ENCODE measurements at regions not wholly inside any gene's neighbourhood (a gene's known extent, or its start where the extent isn't known, plus 50 kb on each side); places are given as distances from the start of the nearest gene placed in this dataset.
A peak's percentile ranks its signal among the peaks of the same experiment; 100 is the strongest.

GRCh38 chr11:29293825-29294224 lies 723.0 kb downstream of the KCNA4 start:
- FAIRE-seq (no peak), DNase-seq (ENCODE audit: insufficient read length, low spot score) (no peak)
- no peak for TF ChIP-seq CTCF (IDR thresholded peaks at IDR 0.05; ENCODE audit: insufficient read depth, missing control alignments)

- no peak for FAIRE-seq
- no peak for DNase-seq (ENCODE audit: insufficient read length, low spot score)
- no peak for TF ChIP-seq CTCF (IDR thresholded peaks at IDR 0.05; ENCODE audit: insufficient read depth, missing control alignments)
Measured at GRCh38 chr11:29282088-29282487, 734.7 kb downstream of the KCNA4 start.

GRCh38 chr11:29281271-29281777 lies 735.5 kb downstream of the KCNA4 start:
- DNase-seq (ENCODE audit: insufficient read length, low spot score) (no peak), FAIRE-seq (no peak)
- TF ChIP-seq CTCF (IDR thresholded peaks at IDR 0.05; ENCODE audit: insufficient read depth, missing control alignments) = no peak

- no peak for DNase-seq (ENCODE audit: insufficient read length, low spot score)
- no peak for FAIRE-seq
- TF ChIP-seq CTCF (IDR thresholded peaks at IDR 0.05; ENCODE audit: insufficient read depth, missing control alignments) = no peak
Measured at GRCh38 chr11:29280452-29280851, 736.4 kb downstream of the KCNA4 start.

GRCh38 chr11:29279716-29280115 lies 737.1 kb downstream of the KCNA4 start:
- TF ChIP-seq CTCF (IDR thresholded peaks at IDR 0.05; ENCODE audit: insufficient read depth, missing control alignments) = no peak
- FAIRE-seq (no peak), DNase-seq (ENCODE audit: insufficient read length, low spot score) (no peak)

- no peak for DNase-seq (ENCODE audit: insufficient read length, low spot score)
- peak; percentile 8 for TF ChIP-seq CTCF (IDR thresholded peaks at IDR 0.05; ENCODE audit: insufficient read depth, missing control alignments)
- FAIRE-seq = peak; percentile 82
Measured at GRCh38 chr11:29272019-29272654, 744.7 kb downstream of the KCNA4 start.

GRCh38 chr11:29271616-29272015 lies 745.2 kb downstream of the KCNA4 start:
- FAIRE-seq (no peak), DNase-seq (ENCODE audit: insufficient read length, low spot score) (no peak)
- TF ChIP-seq CTCF (IDR thresholded peaks at IDR 0.05; ENCODE audit: insufficient read depth, missing control alignments) = no peak

Measured in D721Med (cell line).